Right ventricle myocardium inferior (tissue), 1 donor: ENCODE measurements at regions not wholly inside any gene's neighbourhood (a gene's known extent, or its start where the extent isn't known, plus 50 kb on each side); places are given as distances from the start of the nearest gene placed in this dataset.

ENCODE experiments used
- ATAC-seq: fragments of 200-7000 bp; cut with Tn5 transposase; one replicate; pipeline ENCODE4 v1.9.1; 2020; ENCODE audit warnings: mild to moderate bottlenecking, moderate library complexity
- DNase-seq: peaks from one replicate; pipeline ENCODE4 v3.0.0; 2021; ENCODE audit errors: missing footprints
- intact Hi-C: fragments of 100-400 bp; cut with DNase I; formaldehyde crosslinking; loops from one replicate; pipeline ENCODE4 v1.11.0; 2022
- donor health status: DM: no; HTN: yes; CAD: no; lungs with severe emphysema.

GRCh38 chr20:41892031-41892430 lies 273.9 kb upstream of the CHD6 start:
- ATAC-seq, result no peak
- intact Hi-C loops, result no loop called here
- no peak for DNase-seq

- intact Hi-C loops, result no loop called here
- ATAC-seq (no peak), DNase-seq (no peak)
Observed at GRCh38 chr20:41889844-41890224, 271.7 kb upstream of the CHD6 start.

GRCh38 chr20:41889126-41889843 lies 271.1 kb upstream of the CHD6 start:
- no peak for DNase-seq
- ATAC-seq, result no peak
- intact Hi-C loops, result no loop called here

- intact Hi-C loops, result no loop called here
- DNase-seq (no peak), ATAC-seq (no peak)
Observed at GRCh38 chr20:41888434-41888833, 270.3 kb upstream of the CHD6 start.

- intact Hi-C loops, result no loop called here
- DNase-seq, result no peak
- ATAC-seq, result no peak
Observed at GRCh38 chr20:41887500-41887899, 269.3 kb upstream of the CHD6 start.

GRCh38 chr20:41881466-41882046 lies 263.4 kb upstream of the CHD6 start:
- DNase-seq (no peak), ATAC-seq (no peak)
- intact Hi-C loops, result no loop called here

GRCh38 chr20:41879123-41879522 lies 260.9 kb upstream of the CHD6 start:
- no peak for ATAC-seq
- intact Hi-C loops, result no loop called here
- DNase-seq, result no peak

GRCh38 chr20:41877911-41878310 lies 259.7 kb upstream of the CHD6 start:
- intact Hi-C loops, result no loop called here
- no peak for ATAC-seq

GRCh38 chr20:41874658-41875057 lies 256.5 kb upstream of the CHD6 start:
- intact Hi-C loops, result no loop called here
- no peak for ATAC-seq
- no peak for DNase-seq

More at GRCh38 chr20:41877911-41878310, 259.7 kb upstream of the CHD6 start:
- no peak for DNase-seq

GRCh38 chr20:41872930-41873329 lies 254.8 kb upstream of the CHD6 start:
- DNase-seq (no peak), ATAC-seq (no peak)
- intact Hi-C loops, result no loop called here

GRCh38 chr20:41870869-41871462 lies 252.8 kb upstream of the CHD6 start:
- intact Hi-C loops, result no loop called here
- DNase-seq, result no peak
- no peak for ATAC-seq

- intact Hi-C loops, result no loop called here
- ATAC-seq (no peak), DNase-seq (no peak)
Observed at GRCh38 chr20:41869261-41869660, 251.1 kb upstream of the CHD6 start.

GRCh38 chr20:41865938-41866337 lies 247.8 kb upstream of the CHD6 start:
- intact Hi-C loops, result no loop called here
- ATAC-seq (no peak), DNase-seq (no peak)

GRCh38 chr20:41862476-41862875 lies 244.3 kb upstream of the CHD6 start:
- intact Hi-C loops, result no loop called here
- no peak for ATAC-seq

GRCh38 chr20:41861772-41862422 lies 243.7 kb upstream of the CHD6 start:
- DNase-seq (no peak), ATAC-seq (no peak)
- intact Hi-C loops, result no loop called here

More at GRCh38 chr20:41862476-41862875, 244.3 kb upstream of the CHD6 start:
- no peak for DNase-seq

- intact Hi-C loops, result no loop called here
- no peak for ATAC-seq
- DNase-seq, result no peak
Observed at GRCh38 chr20:41854765-41855164, 236.6 kb upstream of the CHD6 start.

GRCh38 chr20:41853806-41854205 lies 235.6 kb upstream of the CHD6 start:
- intact Hi-C loops, result no loop called here
- DNase-seq (no peak), ATAC-seq (no peak)

GRCh38 chr20:41848180-41848579 lies 230.0 kb upstream of the CHD6 start:
- ATAC-seq (no peak), DNase-seq (no peak)
- intact Hi-C loops, result no loop called here

GRCh38 chr20:41837669-41838224 lies 219.6 kb upstream of the CHD6 start:
- DNase-seq (no peak), ATAC-seq (no peak)
- intact Hi-C loops, result no loop called here

- DNase-seq, result no peak
- intact Hi-C loops, result no loop called here
Observed at GRCh38 chr20:41833739-41834138, 215.6 kb upstream of the CHD6 start.

More at GRCh38 chr20:41833739-41834138, 215.6 kb upstream of the CHD6 start:
- no peak for ATAC-seq
